GM04504 (cell line): ENCODE measurements at regions not wholly inside any gene's neighbourhood (a gene's known extent, or its start where the extent isn't known, plus 50 kb on each side); places are given as distances from the start of the nearest gene placed in this dataset.
A peak's percentile ranks its signal among the peaks of the same experiment; 100 is the strongest.
"Not testable (repeated sequence)": the region's sequence is repeated elsewhere in the genome, so short reads cannot be mapped to it uniquely, and the experiment has no call there.

Source experiments
- DNase-seq: peaks from one replicate; pipeline ENCODE4 v3.0.0-alpha.2; 2012; ENCODE audit warnings: low read depth

GRCh38 chr10:57959318-57960006, 308.2 kb downstream of the IPMK start:
- DNase-seq: no peak

- peak; percentile 45 for DNase-seq
Measured at GRCh38 chr10:57955076-57955475, 312.6 kb downstream of the IPMK start.

GRCh38 chr10:57952741-57953140, 315.0 kb downstream of the IPMK start:
- DNase-seq: peak; percentile 21

- no peak for DNase-seq
Measured at GRCh38 chr10:57950442-57950974, 317.2 kb downstream of the IPMK start.

GRCh38 chr10:57948796-57949195, 318.9 kb downstream of the IPMK start:
- DNase-seq: no peak

GRCh38 chr10:57946833-57947232, 320.9 kb downstream of the IPMK start:
- no peak for DNase-seq

- no peak for DNase-seq
Measured at GRCh38 chr10:57943701-57944100, 324.0 kb downstream of the IPMK start.

- DNase-seq: no peak
Measured at GRCh38 chr10:57925045-57925444, 342.6 kb downstream of the IPMK start.

- no peak for DNase-seq
Measured at GRCh38 chr10:57921140-57921539, 346.6 kb downstream of the IPMK start.

- DNase-seq: no peak
Measured at GRCh38 chr10:57919864-57920263, 347.8 kb downstream of the IPMK start.

GRCh38 chr10:57917019-57917418, 350.7 kb downstream of the IPMK start:
- no peak for DNase-seq

GRCh38 chr10:57905861-57906260, 361.8 kb downstream of the IPMK start:
- no peak for DNase-seq

- DNase-seq: no peak
Measured at GRCh38 chr10:57905010-57905409, 362.7 kb downstream of the IPMK start.

- no peak for DNase-seq
Measured at GRCh38 chr10:57898231-57898630, 369.5 kb downstream of the IPMK start.

GRCh38 chr10:57897611-57898010, 370.1 kb downstream of the IPMK start:
- DNase-seq: no peak

GRCh38 chr10:57894361-57894760, 373.3 kb downstream of the IPMK start:
- no peak for DNase-seq

- DNase-seq: no peak
Measured at GRCh38 chr10:57891201-57892006, 376.3 kb downstream of the IPMK start.

- no peak for DNase-seq
Measured at GRCh38 chr10:57890691-57891090, 377.0 kb downstream of the IPMK start.

- DNase-seq: not testable (repeated sequence)
Measured at GRCh38 chr10:57885618-57885968, 382.1 kb downstream of the IPMK start.

- DNase-seq: no peak
Measured at GRCh38 chr10:57884965-57885617, 382.6 kb downstream of the IPMK start.

GRCh38 chr10:57884407-57884806, 383.3 kb downstream of the IPMK start:
- DNase-seq: no peak

GRCh38 chr10:57880446-57881227, 387.1 kb downstream of the IPMK start:
- no peak for DNase-seq
